Stomach (tissue), 8 donors: ENCODE measurements at regions not wholly inside any gene's neighbourhood (a gene's known extent, or its start where the extent isn't known, plus 50 kb on each side); places are given as distances from the start of the nearest gene placed in this dataset.
"Not testable (repeated sequence)": the region's sequence is repeated elsewhere in the genome, so short reads cannot be mapped to it uniquely, and the experiment has no call there.

ENCODE experiments used
- DNase-seq, 2 donors: peaks; one replicate each; pipeline versions ENCODE4 v3.0.0 to v3.0.0-alpha.2; 2013 to 2019
- H3K27ac ChIP-seq, 5 donors: fragments of 200-600 bp in 4 of 5; sonication (generic) in 4 of 5; one replicate each; pipeline ENCODE4 v1.5.1; 2013 to 2019; ENCODE audit warnings: mild to moderate bottlenecking in 1 of 5, moderate library complexity in 1 of 5
- H3K27me3 ChIP-seq, 3 donors: fragments of 200-600 bp; sonication (generic); one replicate each; pipeline ENCODE4 v1.5.1; 2017 to 2019; ENCODE audit warnings: mixed run types in 1 of 3
- H3K36me3 ChIP-seq, 4 donors: fragments of 200-600 bp; sonication (generic); 1 replicate in 3 of 4; 2 replicates in 1 of 4; pipeline ENCODE4 v1.5.1; 2016 to 2019
- H3K4me1 ChIP-seq, 4 donors: fragments of 200-600 bp; sonication (generic); one replicate each; pipeline ENCODE4 v1.5.1; 2016 to 2019
- H3K4me3 ChIP-seq, 4 donors: fragments of 200-600 bp; sonication (generic) in 3 of 4; one replicate each; pipeline ENCODE4 v1.5.1; 2016 to 2019; ENCODE audit warnings: mild to moderate bottlenecking in 1 of 4
- H3K9me3 ChIP-seq, 4 donors: fragments of 200-600 bp; sonication (generic); one replicate each; pipeline ENCODE4 v1.5.1; 2016 to 2019
- EP300 ChIP-seq: sonication (generic); formaldehyde crosslinking; IDR thresholded peaks from one replicate; pipeline ENCODE4 v1.6.1; 2017; ENCODE audit warnings: antibody characterized with exemption
- POLR2A ChIP-seq, 4 donors: fragments of 450-650 bp; IDR thresholded peaks; one replicate each; pipeline ENCODE4 v1.6.1; 2016; ENCODE audit warnings: antibody characterized with exemption in 4 of 4, control low read depth in 2 of 4, mild to moderate bottlenecking in 1 of 4, moderate library complexity in 1 of 4
- POLR2AphosphoS5 ChIP-seq, 3 donors: sonication (generic); formaldehyde crosslinking; IDR thresholded peaks; one replicate each; pipeline ENCODE4 v1.6.1; 2016; ENCODE audit warnings: antibody characterized with exemption in 3 of 3
- WGBS, 5 donors: extraction: QIAGEN DNeasy Blood & Tissue Kit in 3 of 5; methylation state at CpG; one replicate each; pipeline versions ENCODE4 v1.1.5 to v1.1.7; 2013 to 2018; 5-methylcytosine and 5-hydroxymethylcytosine counted together
- intact Hi-C: fragments of 100-400 bp; cut with DNase I; formaldehyde crosslinking; loops from one replicate; pipeline ENCODE4 v1.15.1; 2023; ENCODE audit warnings: low total_unique reads
- TF ChIP-seq, protein P1 (sequence below), 7 experiments: fragments of 450-650 bp in 4 of 7; fragments of 200-600 bp in 3 of 7; sonication (generic) in 3 of 7; IDR thresholded peaks; one replicate each; pipeline ENCODE4 v1.5.1; 2016 to 2019; ENCODE audit warnings: antibody characterized with exemption in 7 of 7, control low read depth in 2 of 7, mild to moderate bottlenecking in 1 of 7
- donor health status: healthy with polysubstance abuse.
- donor health status: Bipolar disorder and iron deficiency.
- donor health status: healthy.

DNA sequence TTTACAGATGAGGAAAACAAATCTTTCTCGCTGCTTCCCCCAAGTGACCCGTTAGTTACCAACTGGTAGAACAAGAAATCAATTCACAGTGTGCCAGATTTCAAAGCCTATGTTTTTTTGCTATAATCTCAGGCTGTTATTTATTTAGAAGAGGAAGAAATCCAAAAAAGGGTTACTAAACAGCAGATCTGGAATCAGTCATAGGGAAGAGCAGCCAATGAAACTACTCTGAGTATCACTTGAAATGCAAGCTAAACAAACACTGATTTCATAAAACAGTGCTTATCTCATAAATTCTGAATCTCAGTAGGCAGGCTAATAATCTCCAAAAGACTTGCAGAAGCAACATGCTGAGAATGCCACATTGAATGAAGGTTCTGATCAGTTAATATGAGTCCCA, 829.5 kb upstream of the ACO1 start:
- TF ChIP-seq, protein P1, sequence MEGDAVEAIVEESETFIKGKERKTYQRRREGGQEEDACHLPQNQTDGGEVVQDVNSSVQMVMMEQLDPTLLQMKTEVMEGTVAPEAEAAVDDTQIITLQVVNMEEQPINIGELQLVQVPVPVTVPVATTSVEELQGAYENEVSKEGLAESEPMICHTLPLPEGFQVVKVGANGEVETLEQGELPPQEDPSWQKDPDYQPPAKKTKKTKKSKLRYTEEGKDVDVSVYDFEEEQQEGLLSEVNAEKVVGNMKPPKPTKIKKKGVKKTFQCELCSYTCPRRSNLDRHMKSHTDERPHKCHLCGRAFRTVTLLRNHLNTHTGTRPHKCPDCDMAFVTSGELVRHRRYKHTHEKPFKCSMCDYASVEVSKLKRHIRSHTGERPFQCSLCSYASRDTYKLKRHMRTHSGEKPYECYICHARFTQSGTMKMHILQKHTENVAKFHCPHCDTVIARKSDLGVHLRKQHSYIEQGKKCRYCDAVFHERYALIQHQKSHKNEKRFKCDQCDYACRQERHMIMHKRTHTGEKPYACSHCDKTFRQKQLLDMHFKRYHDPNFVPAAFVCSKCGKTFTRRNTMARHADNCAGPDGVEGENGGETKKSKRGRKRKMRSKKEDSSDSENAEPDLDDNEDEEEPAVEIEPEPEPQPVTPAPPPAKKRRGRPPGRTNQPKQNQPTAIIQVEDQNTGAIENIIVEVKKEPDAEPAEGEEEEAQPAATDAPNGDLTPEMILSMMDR (IDR thresholded peaks at IDR 0.05), result no peak
- TF ChIP-seq EP300 (no peak), POLR2A (IDR thresholded peaks at IDR 0.05) (no peak), POLR2AphosphoS5 (IDR thresholded peaks at IDR 0.05) (no peak)
- H3K27me3 ChIP-seq, result no peaks in the 10 kb centered on the region
- H3K4me1 ChIP-seq, result no peaks in the 10 kb centered on the region
- 60 to 76% (median 64%) methylated on average over 2 of the region's 2 CpGs for WGBS, 5 donors
- H3K9me3 ChIP-seq, result no peaks in the 10 kb centered on the region
- H3K27ac ChIP-seq, result no peak overlapping the region
- intact Hi-C loops, result no loop called here
- H3K4me3 ChIP-seq, result no peak overlapping the region
- H3K36me3 ChIP-seq, result no peaks in the 10 kb centered on the region
- no peak for DNase-seq

DNA sequence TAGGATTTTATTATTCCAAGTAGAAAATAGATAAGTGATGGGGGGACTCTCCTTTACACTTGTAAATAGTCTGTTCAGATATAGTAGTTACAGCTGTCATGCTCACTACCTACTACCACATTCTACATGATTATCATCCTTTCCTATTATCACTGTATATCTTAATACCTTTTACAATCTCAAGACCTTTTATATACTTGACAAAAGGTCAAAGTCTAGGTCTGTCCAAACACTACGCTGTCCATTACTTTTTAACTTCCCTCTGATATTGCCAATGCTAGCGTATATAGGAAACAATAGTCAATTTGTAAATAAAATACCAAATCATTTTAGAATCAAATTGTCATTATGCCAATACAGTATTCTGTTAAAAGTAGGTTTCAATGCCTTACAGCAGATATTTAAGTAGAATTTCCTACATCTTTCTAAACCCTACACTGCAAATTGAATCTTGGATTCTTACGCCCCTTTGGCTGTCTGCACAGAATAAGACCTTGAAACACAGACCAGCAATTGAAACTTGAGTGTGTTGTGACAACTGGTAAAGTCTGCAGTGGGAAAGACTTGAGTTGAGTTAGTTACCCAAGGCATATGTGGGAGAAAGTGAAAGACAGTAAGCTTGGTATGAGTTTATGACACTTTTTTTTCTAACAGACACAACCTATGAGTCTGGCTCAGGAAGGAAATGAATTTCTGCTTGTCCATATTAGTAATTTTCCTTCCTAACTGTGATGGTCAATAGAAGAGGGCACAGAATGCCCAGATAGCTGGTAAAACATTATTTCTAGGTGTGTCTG, 827.6 kb upstream of the ACO1 start:
- Histone ChIP-seq H3K27ac (no peak overlapping the region), H3K4me3 (no peak overlapping the region), H3K9me3 (no peaks in the 10 kb centered on the region), H3K4me1 (no peaks in the 10 kb centered on the region), H3K27me3 (no peaks in the 10 kb centered on the region), H3K36me3 (no peaks in the 10 kb centered on the region)
- no peak for DNase-seq
- 60 to 82% (median 70%) methylated on average over 3 of the region's 3 CpGs for WGBS, 5 donors
- no peak for TF ChIP-seq EP300
- TF ChIP-seq POLR2A (IDR thresholded peaks at IDR 0.05), result no peak
- TF ChIP-seq, protein P1 (IDR thresholded peaks at IDR 0.05), result no peak
- TF ChIP-seq POLR2AphosphoS5 (IDR thresholded peaks at IDR 0.05), result no peak
- intact Hi-C loops, result no loop called here

DNA sequence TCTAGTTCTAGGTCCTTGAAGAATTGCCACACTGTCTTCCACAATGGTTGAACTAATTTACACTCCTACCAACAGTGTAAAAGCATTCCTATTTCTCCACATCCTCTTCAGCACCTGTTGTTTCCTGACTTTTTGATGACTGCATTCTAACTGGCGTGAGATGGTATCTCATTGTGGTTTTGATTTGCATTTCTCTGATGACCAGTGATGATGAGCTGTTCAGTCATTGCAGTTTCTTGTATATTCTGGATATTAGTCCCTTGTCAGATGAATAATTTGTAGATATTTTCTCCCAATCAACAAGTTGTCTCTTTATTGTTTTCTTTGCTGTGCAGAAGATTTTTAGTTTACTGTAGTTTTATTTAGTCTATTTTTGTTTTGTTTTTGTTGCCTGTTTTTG, 812.3 kb upstream of the ACO1 start:
- intact Hi-C loops, DNase-seq, H3K9me3 ChIP-seq, H3K27me3 ChIP-seq, H3K27ac ChIP-seq, H3K4me1 ChIP-seq, H3K4me3 ChIP-seq, H3K36me3 ChIP-seq: not testable (repeated sequence)
- WGBS, 5 donors, result 78 to 90% (median 87%) methylated on average over 1 of the region's 1 CpG

DNA sequence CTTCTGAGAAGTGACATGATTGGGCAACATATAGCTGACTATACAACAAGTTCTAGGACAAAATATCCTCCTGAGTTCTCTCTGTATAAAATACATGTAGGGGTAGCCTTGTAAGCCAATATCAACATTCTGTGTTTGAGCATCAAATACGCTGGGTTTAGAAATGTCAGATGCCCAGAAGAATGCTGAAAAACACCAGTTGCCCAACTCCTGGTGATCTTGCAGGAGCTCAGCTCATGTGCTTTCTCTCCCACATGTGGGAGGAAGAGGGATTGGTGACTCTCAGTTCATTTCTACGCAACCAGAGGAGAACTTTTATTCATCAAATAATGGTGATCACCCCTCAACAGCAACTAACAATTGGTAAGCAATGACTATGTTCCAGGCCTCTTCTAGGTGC, 810.9 kb upstream of the ACO1 start:
- Histone ChIP-seq H3K27ac (no peak overlapping the region), H3K36me3 (no peaks in the 10 kb centered on the region), H3K4me1 (no peaks in the 10 kb centered on the region), H3K4me3 (no peak overlapping the region), H3K27me3 (no peaks in the 10 kb centered on the region), H3K9me3 (peaks cover 0 to 6% (median 3%) of the 10 kb centered on the region in 4 donors)
- WGBS, 5 donors, result 85 to 93% (median 89%) methylated on average over 2 of the region's 2 CpGs
- no peak for DNase-seq
- intact Hi-C loops, result no loop called here
- TF ChIP-seq POLR2A (IDR thresholded peaks at IDR 0.05), result no peak
- TF ChIP-seq POLR2AphosphoS5 (IDR thresholded peaks at IDR 0.05), result no peak
- TF ChIP-seq, protein P1 (IDR thresholded peaks at IDR 0.05), result no peak
- no peak for TF ChIP-seq EP300
